PC-9 (cell line): ENCODE measurements at regions not wholly inside any gene's neighbourhood (a gene's known extent, or its start where the extent isn't known, plus 50 kb on each side); places are given as distances from the start of the nearest gene placed in this dataset.
"Not testable (repeated sequence)": the region's sequence is repeated elsewhere in the genome, so short reads cannot be mapped to it uniquely, and the experiment has no call there.

ENCODE experiments used
- BruUV-seq: library from RNA; stranded (reverse); fragments of 400-500 nt; replicated peaks from 2 replicates; lab custom pipeline; 2021; lab: Mats Ljungman, UMichigan
- CTCF ChIA-PET: fragments of 300-600 bp; sonication (Branson Sonifier 250); formaldehyde crosslinking; loops from one replicate; lab custom pipeline; 2022; ENCODE audit warnings: antibody characterized with exemption; lab: Charles Lee
- POLR2A ChIA-PET: fragments of 300-600 bp; sonication (Branson Sonifier 250); formaldehyde crosslinking; loops from one replicate; lab custom pipeline; 2022; ENCODE audit warnings: antibody characterized with exemption; ENCODE audit not compliant: unreplicated experiment; lab: Charles Lee
- DNase-seq, 2 experiments: peaks; one replicate each; pipeline versions ENCODE4 v3.0.0 to v3.0.0-alpha.2; 2015 to 2022; ENCODE audit warnings: mixed read lengths in 1 of 2
- H2AFZ ChIP-seq: fragments of 200-600 bp; sonication (generic); 2 replicates; pipeline ENCODE4 v1.8.1; 2017; ENCODE audit warnings: antibody characterized with exemption
- H3F3A ChIP-seq: fragments of 200-600 bp; sonication (generic); 2 replicates; pipeline ENCODE4 v1.8.1; 2017; ENCODE audit warnings: antibody characterized with exemption, mild to moderate bottlenecking, low read depth; ENCODE audit not compliant: insufficient read depth
- H3K27ac ChIP-seq: fragments of 200-600 bp; sonication (generic); 2 replicates; pipeline ENCODE4 v1.6.1; 2016; ENCODE audit warnings: mixed run types
- H3K27me3 ChIP-seq: fragments of 200-600 bp; sonication (generic); 2 replicates; pipeline ENCODE4 v1.6.1; 2016; ENCODE audit warnings: low read depth, mixed run types; ENCODE audit not compliant: insufficient read depth
- H3K36me3 ChIP-seq: fragments of 200-600 bp; sonication (generic); 2 replicates; pipeline ENCODE4 v1.6.1; 2016; ENCODE audit warnings: low read depth, mixed run types
- H3K4me1 ChIP-seq: fragments of 200-600 bp; sonication (generic); replicated peaks from 2 replicates; pipeline ENCODE4 v1.6.1; 2016; ENCODE audit warnings: mixed run types; ENCODE audit not compliant: insufficient read depth
- H3K4me2 ChIP-seq: fragments of 200-600 bp; sonication (generic); 2 replicates; pipeline ENCODE4 v1.6.1; 2017; ENCODE audit warnings: mixed run types
- H3K4me3 ChIP-seq: fragments of 200-600 bp; sonication (generic); 2 replicates; pipeline ENCODE4 v1.6.1; 2016; ENCODE audit warnings: mixed run types
- H3K79me2 ChIP-seq: fragments of 200-600 bp; sonication (generic); 2 replicates; pipeline ENCODE4 v1.6.1; 2017; ENCODE audit warnings: low read depth, mixed run types
- H3K9me2 ChIP-seq: fragments of 200-600 bp; sonication (generic); 2 replicates; pipeline ENCODE4 v1.8.1; 2017; ENCODE audit warnings: mild to moderate bottlenecking; ENCODE audit not compliant: insufficient read depth
- H3K9me3 ChIP-seq: fragments of 200-600 bp; sonication (generic); 2 replicates; pipeline ENCODE4 v1.8.1; 2016; ENCODE audit warnings: low read depth; ENCODE audit not compliant: insufficient read depth
- H4K20me1 ChIP-seq: fragments of 200-600 bp; sonication (generic); 2 replicates; pipeline ENCODE4 v1.8.1; 2017; ENCODE audit not compliant: insufficient read depth
- intact Hi-C: fragments of 100-400 bp; cut with micrococcal nuclease; formaldehyde crosslinking; loops from one replicate; pipeline ENCODE4 v1.10.0; 2022; ENCODE audit not compliant: unreplicated experiment
- TF ChIP-seq, protein P1 (sequence below): fragments of 200-600 bp; sonication (generic); conservative IDR thresholded peaks from 2 replicates; pipeline ENCODE4 v1.6.1; 2017; ENCODE audit warnings: mixed run types, antibody characterized with exemption, mild to moderate bottlenecking, moderate library complexity

DNA sequence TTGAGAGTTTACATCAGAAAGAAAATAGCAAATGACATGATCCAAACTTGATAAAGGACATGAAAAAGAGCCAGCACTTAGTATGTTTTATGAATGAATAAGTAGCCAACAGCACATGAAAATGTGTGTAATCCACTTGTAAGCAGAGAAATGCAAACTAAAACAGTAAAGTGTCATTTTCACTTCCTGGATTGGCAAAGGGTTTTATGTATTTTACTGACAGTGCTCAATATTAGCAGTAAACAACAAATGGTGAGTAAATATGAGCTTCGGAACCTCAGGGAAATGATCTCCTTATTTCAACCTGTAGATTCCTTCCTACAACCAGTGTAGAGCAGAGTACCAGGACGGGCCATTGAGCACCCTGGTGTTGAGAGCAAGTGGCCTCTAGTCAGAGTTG, 153.8 kb upstream of the PDCD2 start:
- H4K20me1 ChIP-seq, H3F3A ChIP-seq, H3K27me3 ChIP-seq, H2AFZ ChIP-seq, DNase-seq, BruUV-seq, H3K36me3 ChIP-seq, H3K4me1 ChIP-seq, CTCF ChIA-PET, H3K79me2 ChIP-seq, POLR2A ChIA-PET, H3K9me3 ChIP-seq, H3K4me2 ChIP-seq, H3K9me2 ChIP-seq, H3K4me3 ChIP-seq, intact Hi-C loops: not testable (repeated sequence)
- 0 out of 2 replicates have a peak overlapping the region, but pooled peaks have one; percentile 37 for H3K27ac ChIP-seq

DNA sequence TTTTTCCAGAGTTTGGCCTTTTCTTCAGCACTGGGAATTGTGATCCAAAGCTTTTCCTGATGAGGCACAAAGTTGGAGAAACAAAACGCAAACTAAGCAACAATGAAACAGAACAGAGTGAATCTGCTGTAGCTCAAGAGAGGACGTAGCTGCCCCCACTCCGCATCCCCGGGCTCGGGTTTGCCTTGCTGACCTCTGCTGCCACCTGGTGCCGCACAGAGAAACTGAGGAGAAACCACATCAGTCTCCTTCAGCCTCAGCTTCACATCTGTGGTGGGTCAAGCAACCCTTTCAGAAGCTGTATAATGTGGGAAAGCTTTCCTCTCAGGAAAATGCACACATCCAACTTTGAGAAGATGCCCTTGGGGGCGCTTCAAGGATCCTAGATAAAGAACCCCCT, 151.9 kb upstream of the PDCD2 start:
- H3K9me3 ChIP-seq, H3K36me3 ChIP-seq, H3K4me1 ChIP-seq, DNase-seq, H4K20me1 ChIP-seq, H3K4me2 ChIP-seq, POLR2A ChIA-PET, CTCF ChIA-PET, H3K9me2 ChIP-seq, H3K4me3 ChIP-seq, H3K27ac ChIP-seq, H3K79me2 ChIP-seq, H3K27me3 ChIP-seq, intact Hi-C loops, H3F3A ChIP-seq, H2AFZ ChIP-seq, BruUV-seq: not testable (repeated sequence)

DNA sequence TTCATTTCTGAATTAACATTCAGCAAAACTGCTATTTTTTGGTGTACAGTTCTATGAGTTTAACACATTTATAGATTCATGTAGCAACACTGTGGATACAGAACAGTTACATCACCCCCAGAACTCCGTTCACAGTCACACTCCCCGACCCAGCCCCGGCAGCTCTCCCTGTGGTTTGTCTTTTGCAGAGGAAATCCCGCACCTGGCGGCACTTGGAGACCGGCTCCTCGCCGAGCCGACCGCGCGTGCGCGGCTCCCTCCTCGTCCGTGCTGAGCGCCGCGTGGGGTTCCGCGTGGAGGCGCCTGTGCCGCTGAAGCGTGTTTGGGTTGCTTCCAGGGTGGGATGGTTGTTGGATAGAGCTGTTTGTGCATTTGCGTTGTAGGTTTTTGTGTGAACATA, 132.6 kb upstream of the PDCD2 start:
- H3K79me2 ChIP-seq, H3F3A ChIP-seq, intact Hi-C loops, H3K4me3 ChIP-seq, H3K4me2 ChIP-seq, CTCF ChIA-PET, H4K20me1 ChIP-seq, POLR2A ChIA-PET, H3K36me3 ChIP-seq, H3K9me3 ChIP-seq, H3K9me2 ChIP-seq, H3K4me1 ChIP-seq, H3K27me3 ChIP-seq, BruUV-seq, H2AFZ ChIP-seq, DNase-seq: not testable (repeated sequence)
- peak overlapping the region; percentile 55; the same call in 1 of the 2 replicates for H3K27ac ChIP-seq

DNA sequence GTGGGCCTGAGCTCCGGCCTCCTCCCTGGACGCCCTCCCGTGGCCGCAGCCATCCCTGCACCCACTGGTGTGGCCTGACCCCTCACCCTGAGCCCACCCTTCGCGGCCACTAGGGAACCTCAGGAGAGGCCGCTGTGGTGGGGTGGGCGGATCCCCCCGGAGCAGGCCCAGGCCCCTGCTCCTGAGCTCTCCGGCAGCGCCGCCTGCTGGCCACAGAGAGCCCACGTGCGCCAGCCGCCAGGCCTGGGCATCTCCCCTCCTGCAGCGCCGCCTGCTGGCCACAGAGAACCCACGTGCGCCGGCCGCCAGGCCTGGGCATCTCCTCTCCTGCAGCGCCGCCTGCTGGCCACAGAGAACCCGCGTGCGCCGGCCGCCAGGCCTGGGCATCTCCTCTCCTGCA, 128.3 kb upstream of the PDCD2 start:
- H3K79me2 ChIP-seq, H3K9me2 ChIP-seq, POLR2A ChIA-PET, DNase-seq, H3K27me3 ChIP-seq, H3K9me3 ChIP-seq, CTCF ChIA-PET, BruUV-seq, H4K20me1 ChIP-seq, H3K27ac ChIP-seq, intact Hi-C loops, H3K4me3 ChIP-seq, H3F3A ChIP-seq, H3K4me2 ChIP-seq, H3K4me1 ChIP-seq, H3K36me3 ChIP-seq, H2AFZ ChIP-seq: not testable (repeated sequence)
- TF ChIP-seq, protein P1, sequence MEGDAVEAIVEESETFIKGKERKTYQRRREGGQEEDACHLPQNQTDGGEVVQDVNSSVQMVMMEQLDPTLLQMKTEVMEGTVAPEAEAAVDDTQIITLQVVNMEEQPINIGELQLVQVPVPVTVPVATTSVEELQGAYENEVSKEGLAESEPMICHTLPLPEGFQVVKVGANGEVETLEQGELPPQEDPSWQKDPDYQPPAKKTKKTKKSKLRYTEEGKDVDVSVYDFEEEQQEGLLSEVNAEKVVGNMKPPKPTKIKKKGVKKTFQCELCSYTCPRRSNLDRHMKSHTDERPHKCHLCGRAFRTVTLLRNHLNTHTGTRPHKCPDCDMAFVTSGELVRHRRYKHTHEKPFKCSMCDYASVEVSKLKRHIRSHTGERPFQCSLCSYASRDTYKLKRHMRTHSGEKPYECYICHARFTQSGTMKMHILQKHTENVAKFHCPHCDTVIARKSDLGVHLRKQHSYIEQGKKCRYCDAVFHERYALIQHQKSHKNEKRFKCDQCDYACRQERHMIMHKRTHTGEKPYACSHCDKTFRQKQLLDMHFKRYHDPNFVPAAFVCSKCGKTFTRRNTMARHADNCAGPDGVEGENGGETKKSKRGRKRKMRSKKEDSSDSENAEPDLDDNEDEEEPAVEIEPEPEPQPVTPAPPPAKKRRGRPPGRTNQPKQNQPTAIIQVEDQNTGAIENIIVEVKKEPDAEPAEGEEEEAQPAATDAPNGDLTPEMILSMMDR, result 0 out of 2 replicates have a peak, but pooled peaks have one; percentile 23

DNA sequence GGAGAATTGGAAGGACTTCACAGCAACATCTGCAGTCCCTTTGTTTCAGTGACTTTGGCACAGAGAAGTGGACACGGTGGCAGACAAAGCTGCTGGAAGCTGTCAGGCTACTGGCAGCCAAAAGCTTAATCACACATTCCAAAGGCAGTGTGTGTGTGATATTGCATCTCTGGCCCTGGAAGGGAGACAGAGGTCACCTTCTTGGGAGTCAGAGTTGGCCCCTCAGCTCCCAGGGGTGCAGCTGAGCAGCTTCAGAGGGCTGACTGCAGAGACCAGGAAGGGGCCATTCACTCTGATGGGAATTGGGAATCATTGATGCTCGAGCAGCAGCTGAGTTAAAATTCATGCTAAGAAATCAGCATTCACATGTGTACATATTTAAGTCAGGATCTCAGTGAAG, 115.7 kb upstream of the PDCD2 start:
- H3F3A ChIP-seq, H3K4me1 ChIP-seq, H3K4me2 ChIP-seq, H3K4me3 ChIP-seq, CTCF ChIA-PET, H3K9me2 ChIP-seq, POLR2A ChIA-PET, DNase-seq, intact Hi-C loops, H2AFZ ChIP-seq, H3K27me3 ChIP-seq, BruUV-seq, H3K36me3 ChIP-seq, H3K27ac ChIP-seq, H3K79me2 ChIP-seq, H3K9me3 ChIP-seq, H4K20me1 ChIP-seq: not testable (repeated sequence)
